GM21390 (cell line): ENCODE measurements at regions not wholly inside any gene's neighbourhood (a gene's known extent, or its start where the extent isn't known, plus 50 kb on each side); places are given as distances from the start of the nearest gene placed in this dataset.

ENCODE experiments used
- ATAC-seq: cut with Tn5 transposase; IDR thresholded peaks from one replicate; pipeline ENCODE4 v1.9.1; 2021; ENCODE audit not compliant: unreplicated experiment

GRCh38 chr3:109897734-109898133 lies 560.4 kb upstream of the DPPA4 start:
- no peak for ATAC-seq

- no peak for ATAC-seq
Measured at GRCh38 chr3:109899925-109900324, 562.6 kb upstream of the DPPA4 start.

GRCh38 chr3:109900783-109901182 lies 563.4 kb upstream of the DPPA4 start:
- ATAC-seq, result no peak

GRCh38 chr3:109902549-109902948 lies 565.2 kb upstream of the DPPA4 start:
- no peak for ATAC-seq

GRCh38 chr3:109903100-109903499 lies 565.8 kb upstream of the DPPA4 start:
- ATAC-seq, result no peak

- no peak for ATAC-seq
Measured at GRCh38 chr3:109910772-109911171, 573.4 kb upstream of the DPPA4 start.

- no peak for ATAC-seq
Measured at GRCh38 chr3:109918740-109919139, 581.4 kb upstream of the DPPA4 start.

GRCh38 chr3:109920749-109921148 lies 583.4 kb upstream of the DPPA4 start:
- ATAC-seq, result no peak

- no peak for ATAC-seq
Measured at GRCh38 chr3:109921509-109921908, 584.2 kb upstream of the DPPA4 start.

GRCh38 chr3:109922856-109923255 lies 585.5 kb upstream of the DPPA4 start:
- ATAC-seq, result no peak

GRCh38 chr3:109923431-109923830 lies 586.1 kb upstream of the DPPA4 start:
- no peak for ATAC-seq

GRCh38 chr3:109924196-109924595 lies 586.9 kb upstream of the DPPA4 start:
- no peak for ATAC-seq

GRCh38 chr3:109926376-109926775 lies 589.0 kb upstream of the DPPA4 start:
- no peak for ATAC-seq

GRCh38 chr3:109927161-109927560 lies 589.8 kb upstream of the DPPA4 start:
- no peak for ATAC-seq

GRCh38 chr3:109927726-109928125 lies 590.4 kb upstream of the DPPA4 start:
- no peak for ATAC-seq

- no peak for ATAC-seq
Measured at GRCh38 chr3:109930582-109930981, 593.2 kb upstream of the DPPA4 start.

GRCh38 chr3:109933576-109933975 lies 596.2 kb upstream of the DPPA4 start:
- no peak for ATAC-seq

GRCh38 chr3:109939817-109940216 lies 602.5 kb upstream of the DPPA4 start:
- ATAC-seq, result no peak

GRCh38 chr3:109943181-109943580 lies 605.8 kb upstream of the DPPA4 start:
- ATAC-seq, result no peak

- no peak for ATAC-seq
Measured at GRCh38 chr3:109944836-109945235, 607.5 kb upstream of the DPPA4 start.

- ATAC-seq, result no peak
Measured at GRCh38 chr3:109952924-109953323, 615.6 kb upstream of the DPPA4 start.

- no peak for ATAC-seq
Measured at GRCh38 chr3:109963831-109964230, 626.5 kb upstream of the DPPA4 start.

- ATAC-seq, result no peak
Measured at GRCh38 chr3:109973733-109974132, 636.4 kb upstream of the DPPA4 start.

- ATAC-seq, result no peak
Measured at GRCh38 chr3:109977897-109978296, 640.6 kb upstream of the DPPA4 start.
